Upper lobe of left lung (tissue), 6 donors: ENCODE measurements at regions not wholly inside any gene's neighbourhood (a gene's known extent, or its start where the extent isn't known, plus 50 kb on each side); places are given as distances from the start of the nearest gene placed in this dataset.

ENCODE experiments used
- ATAC-seq, 2 donors: fragments of 200-7000 bp; cut with Tn5 transposase; one replicate each; pipeline ENCODE4 v1.9.1; 2022; ENCODE audit warnings: mild to moderate bottlenecking in 2 of 2, moderate library complexity in 2 of 2; ENCODE audit not compliant: low FRiP score in 2 of 2
- DNase-seq, 2 donors: peaks; one replicate each; pipeline ENCODE4 v3.0.0-alpha.2; 2019 to 2020
- H3K27ac ChIP-seq, 4 donors: fragments of 200-600 bp; sonication (generic); one replicate each; pipeline ENCODE4 v1.5.1; 2016 to 2019
- H3K27me3 ChIP-seq, 4 donors: fragments of 200-600 bp; sonication (generic); one replicate each; pipeline ENCODE4 v1.5.1; 2017 to 2019
- H3K36me3 ChIP-seq, 4 donors: fragments of 200-600 bp; sonication (generic); one replicate each; pipeline ENCODE4 v1.5.1; 2016 to 2019
- H3K4me1 ChIP-seq, 4 donors: fragments of 200-600 bp; sonication (generic); one replicate each; pipeline ENCODE4 v1.5.1; 2018 to 2019
- H3K4me3 ChIP-seq, 4 donors: fragments of 200-600 bp; sonication (generic); one replicate each; pipeline ENCODE4 v1.5.1; 2017 to 2019; ENCODE audit warnings: mild to moderate bottlenecking in 2 of 4, moderate library complexity in 1 of 4
- H3K9me3 ChIP-seq, 4 donors: fragments of 200-600 bp; sonication (generic); one replicate each; pipeline ENCODE4 v1.5.1; 2018 to 2019
- CTCF ChIP-seq, 6 experiments: fragments of 450-650 bp in 4 of 6; fragments of 200-600 bp in 2 of 6; sonication (generic) in 2 of 6; IDR thresholded peaks; one replicate each; pipeline ENCODE4 v1.5.1; 2016 to 2019; ENCODE audit warnings: antibody characterized with exemption in 6 of 6
- EP300 ChIP-seq, 4 donors: sonication (generic); formaldehyde crosslinking; IDR thresholded peaks; one replicate each; pipeline ENCODE4 v1.5.1; 2017; ENCODE audit warnings: antibody characterized with exemption in 4 of 4, control low read depth in 2 of 4
- POLR2A ChIP-seq, 4 donors: fragments of 450-650 bp; IDR thresholded peaks; one replicate each; pipeline ENCODE4 v1.5.1; 2016 to 2017; ENCODE audit warnings: antibody characterized with exemption in 4 of 4, mild to moderate bottlenecking in 2 of 4
- POLR2AphosphoS5 ChIP-seq, 2 donors: sonication (generic); formaldehyde crosslinking; IDR thresholded peaks; one replicate each; pipeline ENCODE4 v1.5.1; 2017; ENCODE audit warnings: antibody characterized with exemption in 2 of 2
- WGBS, 2 donors: methylation state at CpG; one replicate each; pipeline ENCODE4 v1.1.5; 2017 to 2018; 5-methylcytosine and 5-hydroxymethylcytosine counted together
- donor health status: DM: no; HTN: no; CAD: no; lungs with moderate emphysema.
- donor health status: DM: no; HTN: yes; CAD: no; lungs with severe emphysema.

GRCh38 chr5:52693280-52693679, 94.4 kb upstream of the ITGA1 start:
- peak in 1 of 2 donors; percentile 34 for DNase-seq
- no peaks in the 10 kb centered on the region for H3K9me3 ChIP-seq
- TF ChIP-seq POLR2AphosphoS5 (IDR thresholded peaks at IDR 0.05) (no peak), CTCF (IDR thresholded peaks at IDR 0.05) (peak; percentile 43 to 58 (median 50))
- no peak overlapping the region for H3K27ac ChIP-seq
- peak in 1 of 2 donors; percentile 48 for ATAC-seq
- H3K4me3 ChIP-seq = no peak overlapping the region
- no peaks in the 10 kb centered on the region for H3K27me3 ChIP-seq
- peaks cover 10 to 29% (median 19%) of the 10 kb centered on the region in 4 donors for H3K4me1 ChIP-seq
- H3K36me3 ChIP-seq = no peaks in the 10 kb centered on the region

- no peaks in the 10 kb centered on the region for H3K27me3 ChIP-seq
- no peak for DNase-seq
- no peak overlapping the region for H3K27ac ChIP-seq
- H3K36me3 ChIP-seq = no peaks in the 10 kb centered on the region
- 64 to 75% methylated on average over 1 of the region's 1 CpG for WGBS, 2 donors
- peaks cover 10 to 29% (median 19%) of the 10 kb centered on the region in 4 donors for H3K4me1 ChIP-seq
- no peak for ATAC-seq
- no peak for TF ChIP-seq EP300 (IDR thresholded peaks at IDR 0.05)
- TF ChIP-seq POLR2A (IDR thresholded peaks at IDR 0.05) = no peak
- no peak for TF ChIP-seq CTCF (IDR thresholded peaks at IDR 0.05)
- no peak for TF ChIP-seq POLR2AphosphoS5 (IDR thresholded peaks at IDR 0.05)
- H3K4me3 ChIP-seq = no peak overlapping the region
- H3K9me3 ChIP-seq = no peaks in the 10 kb centered on the region
Observed at GRCh38 chr5:52693836-52694235, 93.9 kb upstream of the ITGA1 start.

DNA sequence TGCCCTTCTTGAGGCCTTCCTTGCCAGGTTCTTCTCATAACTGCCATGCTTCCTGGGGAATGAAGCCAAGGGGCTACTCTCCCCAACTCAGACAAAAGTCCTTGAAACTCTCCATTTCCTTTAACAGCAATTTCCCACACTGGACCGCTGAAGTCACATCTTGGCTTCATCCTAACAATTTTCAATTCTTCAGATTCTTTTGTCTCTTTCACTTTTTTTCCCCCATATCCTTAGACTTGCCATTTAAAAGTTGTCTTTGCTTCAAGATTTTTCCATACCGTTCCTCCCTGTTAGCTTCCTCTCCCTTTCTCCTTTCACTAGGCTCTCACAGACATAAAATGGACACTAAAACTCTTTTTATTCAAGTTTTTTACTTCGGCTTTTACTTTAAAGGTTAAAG, 93.1 kb upstream of the ITGA1 start:
- Histone ChIP-seq H3K4me3 (no peak overlapping the region), H3K27ac (no peak overlapping the region), H3K27me3 (no peaks in the 10 kb centered on the region), H3K9me3 (no peaks in the 10 kb centered on the region), H3K4me1 (peaks cover 10 to 27% (median 19%) of the 10 kb centered on the region in 4 donors), H3K36me3 (no peaks in the 10 kb centered on the region)
- no peak for TF ChIP-seq CTCF (IDR thresholded peaks at IDR 0.05)
- TF ChIP-seq POLR2A (IDR thresholded peaks at IDR 0.05) = no peak
- 74 to 78% methylated on average over 3 of the region's 3 CpGs for WGBS, 2 donors
- DNase-seq = no peak
- ATAC-seq = no peak

- Histone ChIP-seq H3K9me3 (no peaks in the 10 kb centered on the region), H3K27ac (peak overlapping the region in 1 of 4 donors; percentile 3), H3K36me3 (no peaks in the 10 kb centered on the region), H3K4me1 (peaks cover 0 to 7% (median 3%) of the 10 kb centered on the region in 4 donors), H3K4me3 (no peak overlapping the region), H3K27me3 (no peaks in the 10 kb centered on the region)
- no peak for DNase-seq
- TF ChIP-seq CTCF (IDR thresholded peaks at IDR 0.05) (no peak), POLR2A (IDR thresholded peaks at IDR 0.05) (no peak), POLR2AphosphoS5 (IDR thresholded peaks at IDR 0.05) (no peak), EP300 (IDR thresholded peaks at IDR 0.05) (no peak)
- no peak for ATAC-seq
- WGBS, 2 donors = 53 to 62% methylated on average over 2 of the region's 2 CpGs
Observed at GRCh38 chr5:52702877-52703276, 84.8 kb upstream of the ITGA1 start.

- peak overlapping the region in 1 of 4 donors; percentile 3 for H3K27ac ChIP-seq
- no peak overlapping the region for H3K4me3 ChIP-seq
- TF ChIP-seq POLR2A (IDR thresholded peaks at IDR 0.05) = no peak
- TF ChIP-seq EP300 (IDR thresholded peaks at IDR 0.05) = no peak
- no peak for TF ChIP-seq CTCF (IDR thresholded peaks at IDR 0.05)
- TF ChIP-seq POLR2AphosphoS5 (IDR thresholded peaks at IDR 0.05) = no peak
- no peaks in the 10 kb centered on the region for H3K9me3 ChIP-seq
- no peaks in the 10 kb centered on the region for H3K36me3 ChIP-seq
- no peaks in the 10 kb centered on the region for H3K27me3 ChIP-seq
- DNase-seq (no peak), ATAC-seq (no peak)
- peaks cover 0 to 10% (median 4%) of the 10 kb centered on the region in 4 donors for H3K4me1 ChIP-seq
Observed at GRCh38 chr5:52703321-52703720, 84.4 kb upstream of the ITGA1 start.
